ENCODE measurements at regions not wholly inside any gene's neighbourhood (a gene's known extent, or its start where the extent isn't known, plus 50 kb on each side); places are given as distances from the start of the nearest gene placed in this dataset.
"Not testable (repeated sequence)": the region's sequence is repeated elsewhere in the genome, so short reads cannot be mapped to it uniquely, and the experiment has no call there.

DNA sequence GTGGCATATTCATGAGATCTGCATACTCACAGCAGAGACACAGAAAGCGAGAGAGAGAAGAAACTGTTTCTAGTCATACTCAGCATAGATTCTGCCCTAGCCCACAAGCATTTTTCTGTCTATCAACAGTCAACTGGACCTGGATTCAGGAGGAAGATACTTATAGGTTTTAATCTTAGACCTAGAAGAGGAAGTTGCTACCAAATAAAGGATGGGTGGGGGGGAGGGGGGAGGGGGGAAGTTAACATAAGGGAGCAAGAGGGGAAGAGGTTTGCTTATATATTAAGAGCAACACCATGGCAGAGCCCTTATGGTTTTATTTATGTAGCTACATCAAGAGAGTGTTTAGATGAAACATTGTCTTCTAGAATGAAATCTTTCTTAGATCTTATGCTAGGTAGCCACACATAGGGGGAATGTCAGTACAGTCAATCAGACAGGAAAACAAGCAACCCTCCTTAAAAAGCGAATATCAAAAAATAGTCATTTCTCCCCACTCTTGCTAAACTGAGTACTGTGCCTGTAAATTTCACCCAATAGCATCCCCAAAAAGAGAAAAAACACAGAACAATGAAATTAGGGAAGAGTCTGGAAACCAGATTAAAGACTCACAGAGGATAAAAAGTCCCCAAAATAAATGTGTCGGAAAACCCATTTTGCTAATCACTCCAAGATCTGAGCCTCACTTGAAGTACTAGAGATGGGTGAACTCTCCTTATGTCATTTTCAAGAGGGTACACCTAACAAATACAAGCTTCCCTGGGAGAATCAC lies 192.7 kb upstream of the NR4A3 start:
- CTCF ChIA-PET = interaction anchor here (0.8 kb wide), 1 partner anchor 8 kb away, joined by 3 read pairs; no protein-coding TSS in a partner anchor
- Mint-ChIP-seq H3K36me3 (no peaks in the 10 kb centered on the region), H3K4me3 (no peak overlapping the region), H3K27me3 (peaks cover 7% of the 10 kb centered on the region), H3K4me1 (peaks cover 2% of the 10 kb centered on the region), H3K9me3 (ENCODE audit: low read depth) (no peaks in the 10 kb centered on the region), H3K27ac (no peak overlapping the region)
- no peak for ATAC-seq
- DNase-seq = no peak

DNA sequence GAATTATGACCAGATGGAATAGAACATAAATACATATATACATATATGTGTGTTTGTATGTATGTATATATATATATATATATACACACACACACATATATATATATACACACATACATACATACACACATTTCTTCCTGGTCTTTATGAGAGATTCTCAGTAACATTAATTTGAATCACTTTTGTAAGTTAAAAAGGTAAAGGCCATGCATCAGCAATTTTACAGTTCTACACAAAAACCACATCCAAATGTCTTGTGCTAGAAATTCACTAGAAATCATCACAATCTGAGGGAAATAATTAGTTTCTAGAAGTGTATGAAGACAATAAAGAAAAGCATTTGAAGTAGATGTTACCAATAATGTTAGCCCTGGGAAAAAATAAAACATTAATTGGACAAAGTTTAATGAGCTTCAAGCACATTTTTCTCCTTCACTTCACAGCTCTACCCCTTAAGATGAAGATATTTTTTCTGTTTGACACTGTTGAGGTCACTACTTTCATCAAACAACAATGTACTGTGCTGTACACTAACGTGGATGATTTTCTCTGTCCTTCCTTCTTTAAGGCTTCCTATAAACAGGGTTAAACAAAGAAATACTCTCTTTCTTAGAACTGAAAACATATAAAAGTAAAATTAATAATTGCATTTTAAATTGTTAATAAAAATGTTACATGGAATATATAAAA lies 189.2 kb upstream of the NR4A3 start:
- H3K27me3 Mint-ChIP-seq = peaks cover 3% of the 10 kb centered on the region
- no peak overlapping the region for H3K27ac Mint-ChIP-seq
- H3K4me1 Mint-ChIP-seq = peaks cover 2% of the 10 kb centered on the region
- H3K4me3 Mint-ChIP-seq = no peak overlapping the region
- no peaks in the 10 kb centered on the region for H3K36me3 Mint-ChIP-seq
- ATAC-seq (no peak), DNase-seq (no peak)
- no peaks in the 10 kb centered on the region for H3K9me3 Mint-ChIP-seq (ENCODE audit: low read depth)
- CTCF ChIA-PET = no interaction called here

DNA sequence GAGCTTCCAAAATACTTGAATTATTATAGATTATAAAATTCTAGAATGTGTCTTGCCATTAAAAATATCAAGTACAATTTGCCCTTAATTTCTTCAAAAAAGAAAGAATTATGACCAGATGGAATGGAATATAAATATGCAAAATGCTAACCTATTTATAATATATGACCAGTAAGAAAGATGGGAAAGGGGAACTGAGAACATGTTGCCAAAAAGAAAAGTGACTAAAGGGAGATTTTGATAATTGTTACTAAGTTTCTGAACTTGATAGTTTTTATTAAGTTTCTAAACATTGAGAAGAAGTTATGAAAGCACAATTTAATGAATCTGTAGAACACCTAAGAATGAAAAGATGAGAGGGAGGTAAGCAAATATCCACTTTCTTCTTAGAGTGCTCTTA lies 188.4 kb upstream of the NR4A3 start:
- Mint-ChIP-seq H3K4me1 (peaks cover 2% of the 10 kb centered on the region), H3K36me3 (no peaks in the 10 kb centered on the region), H3K4me3 (no peak overlapping the region), H3K27ac (no peak overlapping the region), H3K27me3 (peaks cover 3% of the 10 kb centered on the region), H3K9me3 (ENCODE audit: low read depth) (no peaks in the 10 kb centered on the region)
- CTCF ChIA-PET = no interaction called here
- DNase-seq (no peak), ATAC-seq (no peak)

DNA sequence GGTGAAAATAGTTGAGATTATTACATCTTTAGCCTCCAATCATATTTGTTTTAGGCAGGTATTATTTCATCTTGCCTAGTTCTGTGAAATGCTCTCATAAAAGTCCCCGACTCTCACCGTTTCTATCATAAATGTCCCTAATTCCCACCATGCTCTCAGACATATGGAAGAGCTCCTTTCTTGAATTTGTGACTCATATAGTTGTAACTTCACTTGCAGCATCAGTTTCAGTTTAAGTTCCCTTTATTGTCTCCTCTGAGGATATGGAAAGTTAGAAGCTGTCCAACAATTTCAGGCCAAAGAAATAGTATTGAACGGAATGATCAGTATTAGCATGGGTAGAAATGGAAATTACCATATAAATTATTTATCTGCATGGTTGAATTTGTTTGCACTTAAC lies 187.5 kb upstream of the NR4A3 start:
- Mint-ChIP-seq H3K36me3 (no peaks in the 10 kb centered on the region), H3K9me3 (ENCODE audit: low read depth) (no peaks in the 10 kb centered on the region), H3K4me1 (no peaks in the 10 kb centered on the region), H3K27ac (no peak overlapping the region), H3K27me3 (peaks cover 3% of the 10 kb centered on the region), H3K4me3 (no peak overlapping the region)
- ATAC-seq (no peak), DNase-seq (no peak)
- CTCF ChIA-PET = no interaction called here

DNA sequence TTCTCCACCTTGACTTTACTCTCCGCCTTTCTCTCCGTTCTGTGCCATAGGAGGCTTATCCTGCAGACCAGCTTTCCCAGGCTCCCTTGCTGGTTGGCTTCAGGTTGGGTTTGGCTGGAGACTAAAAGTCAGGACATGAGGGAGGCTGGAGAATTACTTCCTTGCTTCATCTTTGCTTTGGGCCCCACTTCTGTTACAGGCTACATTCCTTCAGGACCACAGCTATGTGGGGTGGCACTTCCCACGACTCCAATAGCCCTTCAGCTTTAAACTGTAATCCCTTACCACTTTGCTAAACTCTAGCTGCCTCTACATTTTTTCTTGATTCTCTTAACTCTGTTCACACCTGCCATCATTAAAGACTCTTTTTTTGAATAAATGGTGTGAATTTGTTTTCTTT lies 186.7 kb upstream of the NR4A3 start:
- Mint-ChIP-seq H3K4me1 (no peaks in the 10 kb centered on the region), H3K4me3 (no peak overlapping the region), H3K36me3 (no peaks in the 10 kb centered on the region), H3K27ac (no peak overlapping the region), H3K9me3 (ENCODE audit: low read depth) (no peaks in the 10 kb centered on the region), H3K27me3 (peaks cover 3% of the 10 kb centered on the region)
- CTCF ChIA-PET = no interaction called here
- DNase-seq = no peak
- ATAC-seq = no peak

DNA sequence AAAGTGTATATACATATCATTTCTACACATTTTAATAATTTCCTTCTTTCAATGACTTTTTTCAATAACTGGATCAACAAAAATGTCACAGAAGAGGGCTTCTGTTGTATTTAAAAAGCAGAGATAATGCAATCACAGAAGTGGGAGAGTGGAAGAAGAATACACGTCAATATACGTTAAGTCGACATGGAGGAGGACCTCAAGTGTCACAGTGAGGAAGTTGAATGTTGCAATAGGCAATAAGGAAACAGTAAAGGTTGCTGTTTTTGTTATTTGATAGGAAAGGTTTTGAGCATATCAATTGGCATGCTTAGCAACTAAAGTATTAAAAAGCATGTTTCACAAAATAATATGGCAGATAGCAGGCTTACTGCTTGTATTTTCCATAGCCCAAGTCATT lies 184.0 kb upstream of the NR4A3 start:
- ATAC-seq (no peak), DNase-seq (no peak)
- H3K4me3 Mint-ChIP-seq = no peak overlapping the region
- peaks cover 3% of the 10 kb centered on the region for H3K27me3 Mint-ChIP-seq
- H3K36me3 Mint-ChIP-seq = no peaks in the 10 kb centered on the region
- H3K9me3 Mint-ChIP-seq (ENCODE audit: low read depth) = peaks cover 3% of the 10 kb centered on the region
- CTCF ChIA-PET = interaction anchor here (1.1 kb wide), 1 partner anchor 9 kb away, joined by 3 read pairs; no protein-coding TSS in a partner anchor
- no peak overlapping the region for H3K27ac Mint-ChIP-seq
- H3K4me1 Mint-ChIP-seq = peaks cover under 1% of the 10 kb centered on the region

DNA sequence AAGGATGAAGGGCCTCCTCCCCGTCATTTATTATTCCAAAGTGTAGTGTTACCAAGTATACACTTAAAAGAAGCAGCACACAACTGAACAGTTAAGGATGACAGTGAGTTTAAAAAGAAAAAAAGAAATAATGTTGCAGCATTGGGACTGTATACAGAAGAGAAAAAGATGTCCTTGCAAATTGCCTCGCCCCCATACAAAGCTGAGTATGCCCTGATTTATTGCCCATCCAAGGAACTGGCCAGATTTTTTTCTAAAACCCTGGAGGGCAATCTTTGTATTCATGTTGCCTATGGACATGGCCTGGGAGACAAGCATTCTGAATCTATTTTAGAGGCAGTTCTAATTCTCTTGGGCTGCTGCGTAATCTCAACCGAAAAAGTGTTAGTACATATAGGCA lies 182.7 kb upstream of the NR4A3 start:
- Mint-ChIP-seq H3K27ac (no peak overlapping the region), H3K9me3 (ENCODE audit: low read depth) (peaks cover 3% of the 10 kb centered on the region), H3K27me3 (peaks cover 6% of the 10 kb centered on the region), H3K4me1 (peaks cover 2% of the 10 kb centered on the region), H3K4me3 (no peak overlapping the region), H3K36me3 (no peaks in the 10 kb centered on the region)
- DNase-seq (no peak), ATAC-seq (no peak)
- CTCF ChIA-PET = no interaction called here

DNA sequence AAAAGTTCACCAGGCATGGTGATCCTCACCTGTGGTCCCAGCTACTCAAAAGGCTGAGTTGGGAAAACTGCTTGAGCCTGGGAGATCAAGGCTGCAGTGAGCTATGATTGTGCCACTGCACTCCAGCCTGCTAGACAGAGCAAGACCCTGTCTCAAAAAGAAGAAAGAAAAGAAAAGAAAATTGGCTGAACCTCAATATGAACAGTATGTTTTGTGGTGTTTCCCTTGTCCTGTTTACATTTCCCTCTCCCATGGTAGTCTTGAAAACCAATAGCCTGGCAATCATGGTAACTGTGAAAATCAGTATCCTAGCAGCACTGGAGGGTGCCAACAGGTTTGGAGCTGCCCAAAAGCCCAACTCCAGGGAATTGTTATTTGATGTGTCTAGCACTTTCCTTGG lies 174.1 kb upstream of the NR4A3 start:
- ATAC-seq (no peak), DNase-seq (no peak)
- Mint-ChIP-seq H3K27me3 (peaks cover 6% of the 10 kb centered on the region), H3K27ac (no peak overlapping the region), H3K36me3 (peaks cover 2% of the 10 kb centered on the region), H3K4me1 (peaks cover 2% of the 10 kb centered on the region), H3K9me3 (ENCODE audit: low read depth) (peaks cover 2% of the 10 kb centered on the region), H3K4me3 (no peak overlapping the region)
- CTCF ChIA-PET = no interaction called here

DNA sequence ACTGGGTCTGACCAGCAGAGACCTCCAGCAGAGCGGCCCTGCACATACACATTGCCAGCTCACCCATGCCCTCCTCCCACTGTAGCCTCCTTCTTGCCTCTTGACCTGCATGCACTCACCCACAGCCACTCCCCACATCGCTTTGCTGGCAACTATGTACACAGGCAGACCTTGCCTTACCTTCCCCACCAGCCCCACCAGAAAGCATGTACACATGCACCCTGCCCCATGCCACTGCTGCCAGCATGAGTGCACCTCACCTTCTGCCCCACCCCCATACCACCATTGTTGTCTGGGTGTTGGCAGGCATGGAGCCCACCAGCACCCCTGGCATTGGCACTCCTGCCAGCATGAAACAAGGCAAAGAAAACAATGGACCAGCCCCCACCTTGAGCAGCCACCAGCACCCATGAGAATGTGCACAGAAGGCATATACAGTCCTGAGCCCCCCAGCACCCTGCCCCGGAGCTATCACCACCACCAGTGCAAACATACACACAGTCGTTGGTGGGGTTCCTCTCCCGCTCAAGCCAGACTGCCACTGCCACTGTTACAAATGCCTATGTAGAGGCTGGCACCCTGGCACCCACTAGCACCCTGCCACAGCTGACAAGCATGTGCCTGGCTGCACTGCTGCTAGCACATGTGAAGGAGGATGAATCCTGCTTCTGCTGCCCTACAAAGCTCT lies 171.4 kb upstream of the NR4A3 start:
- peaks cover 3% of the 10 kb centered on the region for H3K9me3 Mint-ChIP-seq (ENCODE audit: low read depth)
- H3K36me3 Mint-ChIP-seq = peaks cover 4% of the 10 kb centered on the region
- CTCF ChIA-PET = interaction anchor here (0.7 kb wide), 1 partner anchor 9 kb away, joined by 4 read pairs; no protein-coding TSS in a partner anchor
- no peaks in the 10 kb centered on the region for H3K4me1 Mint-ChIP-seq
- H3K27ac Mint-ChIP-seq = no peak overlapping the region
- no peak for DNase-seq
- H3K27me3 Mint-ChIP-seq = peaks cover 5% of the 10 kb centered on the region
- no peak for ATAC-seq
- H3K4me3 Mint-ChIP-seq = no peak overlapping the region

DNA sequence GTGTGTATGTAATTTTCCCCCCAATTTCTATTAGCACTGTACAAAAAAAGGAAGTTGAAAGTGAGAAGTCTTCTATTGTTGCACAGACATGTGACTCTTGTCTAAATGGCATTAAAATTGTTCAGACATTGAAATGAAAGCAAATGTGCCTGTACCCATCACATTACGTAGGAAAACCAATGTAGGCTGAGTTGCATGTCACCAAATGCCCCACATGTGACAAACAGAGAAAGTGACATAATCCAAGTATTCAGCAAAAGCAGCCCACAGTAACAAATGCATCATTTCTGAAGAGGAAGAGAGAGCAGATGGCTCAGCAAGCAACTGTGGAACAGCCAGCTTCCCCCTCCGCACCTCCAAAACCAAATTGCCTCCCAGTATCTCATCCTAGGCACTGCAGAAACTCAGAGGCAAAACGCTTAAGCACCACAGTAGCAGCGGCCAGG lies 161.5 kb upstream of the NR4A3 start:
- Mint-ChIP-seq H3K27ac (no peak overlapping the region), H3K9me3 (ENCODE audit: low read depth) (no peaks in the 10 kb centered on the region), H3K27me3 (peaks cover 18% of the 10 kb centered on the region), H3K4me3 (no peak overlapping the region), H3K4me1 (peaks cover 5% of the 10 kb centered on the region), H3K36me3 (peaks cover 1% of the 10 kb centered on the region)
- CTCF ChIA-PET = no interaction called here
- DNase-seq (no peak), ATAC-seq (peak; percentile 20)

DNA sequence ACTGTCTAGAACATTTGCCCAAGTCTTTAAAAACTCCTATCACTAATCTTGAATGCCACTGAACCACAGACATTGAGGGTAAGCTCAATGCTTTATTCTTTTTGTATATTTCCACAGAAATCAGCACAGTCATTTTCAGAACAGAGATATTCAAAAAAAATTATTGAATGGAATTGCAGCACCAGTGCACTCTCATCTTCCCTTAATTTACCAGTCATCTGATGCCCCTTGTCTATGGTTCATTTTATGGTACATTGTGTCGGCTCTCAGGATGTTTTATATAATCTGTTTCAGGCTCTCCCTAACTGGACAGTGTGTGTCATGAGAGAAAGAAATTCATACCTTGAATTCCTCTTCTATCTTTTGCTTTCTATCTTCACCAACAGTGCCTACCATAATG lies 158.4 kb upstream of the NR4A3 start:
- no peaks in the 10 kb centered on the region for H3K9me3 Mint-ChIP-seq (ENCODE audit: low read depth)
- CTCF ChIA-PET = no interaction called here
- no peak overlapping the region for H3K4me3 Mint-ChIP-seq
- no peak overlapping the region for H3K27ac Mint-ChIP-seq
- ATAC-seq (no peak), DNase-seq (no peak)
- H3K4me1 Mint-ChIP-seq = peaks cover 14% of the 10 kb centered on the region
- peaks cover 16% of the 10 kb centered on the region for H3K27me3 Mint-ChIP-seq
- no peaks in the 10 kb centered on the region for H3K36me3 Mint-ChIP-seq

DNA sequence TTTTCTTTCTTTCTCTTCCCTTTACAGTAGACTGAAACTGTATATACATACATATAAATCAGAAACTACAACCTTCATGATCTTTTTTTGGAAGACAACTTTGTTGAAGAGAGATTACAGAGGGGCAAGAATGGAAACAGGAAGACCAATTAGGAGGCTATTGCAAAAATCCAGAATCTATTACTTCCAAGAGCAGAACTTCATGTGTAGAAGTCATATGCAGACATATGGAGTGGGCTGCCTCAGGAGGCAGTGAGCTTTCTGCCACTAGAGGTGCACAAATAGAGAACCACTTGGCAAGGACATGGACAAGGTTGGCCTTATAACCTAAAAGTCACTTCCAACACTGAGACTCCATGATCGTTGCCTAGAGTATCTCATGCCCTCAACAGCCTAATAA lies 157.8 kb upstream of the NR4A3 start:
- no peak overlapping the region for H3K27ac Mint-ChIP-seq
- DNase-seq = no peak
- CTCF ChIA-PET = no interaction called here
- H3K9me3 Mint-ChIP-seq (ENCODE audit: low read depth) = no peaks in the 10 kb centered on the region
- ATAC-seq = no peak
- H3K36me3 Mint-ChIP-seq = no peaks in the 10 kb centered on the region
- peaks cover 14% of the 10 kb centered on the region for H3K27me3 Mint-ChIP-seq
- no peak overlapping the region for H3K4me3 Mint-ChIP-seq
- H3K4me1 Mint-ChIP-seq = peaks cover 14% of the 10 kb centered on the region

DNA sequence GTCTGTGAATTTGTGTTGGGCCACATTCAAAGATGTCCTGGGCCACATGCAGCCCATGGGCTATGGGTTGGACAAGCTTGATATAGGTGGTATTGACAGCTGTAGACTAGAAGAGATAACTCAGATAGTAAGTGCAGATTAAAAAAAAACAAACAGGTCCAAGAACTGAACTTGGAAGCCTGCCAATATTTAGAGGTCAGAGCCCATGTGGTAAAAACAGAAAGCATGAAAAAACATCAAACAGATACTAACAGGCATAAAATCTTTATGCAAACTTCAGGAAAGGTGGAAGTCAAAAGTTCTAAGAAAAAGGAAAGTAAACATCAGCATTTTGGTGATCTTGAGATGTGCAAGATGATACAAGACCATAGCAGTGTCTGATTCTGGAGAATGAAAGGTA lies 155.1 kb upstream of the NR4A3 start:
- Mint-ChIP-seq H3K4me1 (peaks cover 9% of the 10 kb centered on the region), H3K4me3 (no peak overlapping the region), H3K27me3 (peaks cover 11% of the 10 kb centered on the region), H3K27ac (peak overlapping the region; percentile 77), H3K36me3 (no peaks in the 10 kb centered on the region), H3K9me3 (ENCODE audit: low read depth) (no peaks in the 10 kb centered on the region)
- DNase-seq (no peak), ATAC-seq (no peak)
- CTCF ChIA-PET = interaction anchor here (0.5 kb wide), 1 partner anchor 1641 kb away, joined by 3 read pairs; no protein-coding TSS in a partner anchor

DNA sequence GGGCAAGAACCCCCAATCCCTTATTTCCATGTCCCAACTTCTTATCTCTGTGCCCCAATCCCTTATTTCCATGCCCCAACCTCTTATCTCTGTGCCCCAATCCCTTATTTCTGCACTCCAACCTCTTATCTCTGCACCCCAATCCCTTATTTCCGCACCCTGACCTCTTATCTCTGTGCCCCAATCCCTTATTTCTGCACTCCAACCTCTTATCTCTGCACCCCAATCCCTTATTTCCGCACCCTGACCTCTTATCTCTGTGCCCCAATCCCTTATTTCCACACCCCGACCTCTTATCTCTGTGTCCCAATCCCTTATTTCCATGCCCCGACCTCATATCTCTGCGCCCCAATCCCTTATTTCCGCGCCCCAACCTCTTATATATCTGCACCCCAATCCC lies 150.8 kb upstream of the NR4A3 start:
- H3K36me3 Mint-ChIP-seq; CTCF ChIA-PET; DNase-seq; H3K4me3 Mint-ChIP-seq; H3K27ac Mint-ChIP-seq; ATAC-seq; H3K4me1 Mint-ChIP-seq; H3K27me3 Mint-ChIP-seq; H3K9me3 Mint-ChIP-seq (ENCODE audit: low read depth): not testable (repeated sequence)

Measured in activated CD8-positive, alpha-beta memory T cell treated with anti-CD3 and anti-CD28 coated beads, Interleukin-2, amount 10 ng/mL, durations not matched to agents 7 days and 5 days (primary cell).